22Rv1 (cell line): ENCODE measurements at regions not wholly inside any gene's neighbourhood (a gene's known extent, or its start where the extent isn't known, plus 50 kb on each side); places are given as distances from the start of the nearest gene placed in this dataset.

ENCODE experiments used
- ZFX ChIP-seq: fragments of 450-650 bp; IDR thresholded peaks from 2 replicates; pipeline ENCODE4 v1.6.1; 2017; ENCODE audit warnings: antibody characterized with exemption, borderline replicate concordance
- TF ChIP-seq, protein P1 (sequence below): fragments of 450-650 bp; IDR thresholded peaks from 2 replicates; pipeline ENCODE4 v1.5.1; 2017; ENCODE audit warnings: mild to moderate bottlenecking

GRCh38 chr14:22513066-22513812 lies 75.8 kb downstream of the DAD1 start:
- TF ChIP-seq, protein P1, sequence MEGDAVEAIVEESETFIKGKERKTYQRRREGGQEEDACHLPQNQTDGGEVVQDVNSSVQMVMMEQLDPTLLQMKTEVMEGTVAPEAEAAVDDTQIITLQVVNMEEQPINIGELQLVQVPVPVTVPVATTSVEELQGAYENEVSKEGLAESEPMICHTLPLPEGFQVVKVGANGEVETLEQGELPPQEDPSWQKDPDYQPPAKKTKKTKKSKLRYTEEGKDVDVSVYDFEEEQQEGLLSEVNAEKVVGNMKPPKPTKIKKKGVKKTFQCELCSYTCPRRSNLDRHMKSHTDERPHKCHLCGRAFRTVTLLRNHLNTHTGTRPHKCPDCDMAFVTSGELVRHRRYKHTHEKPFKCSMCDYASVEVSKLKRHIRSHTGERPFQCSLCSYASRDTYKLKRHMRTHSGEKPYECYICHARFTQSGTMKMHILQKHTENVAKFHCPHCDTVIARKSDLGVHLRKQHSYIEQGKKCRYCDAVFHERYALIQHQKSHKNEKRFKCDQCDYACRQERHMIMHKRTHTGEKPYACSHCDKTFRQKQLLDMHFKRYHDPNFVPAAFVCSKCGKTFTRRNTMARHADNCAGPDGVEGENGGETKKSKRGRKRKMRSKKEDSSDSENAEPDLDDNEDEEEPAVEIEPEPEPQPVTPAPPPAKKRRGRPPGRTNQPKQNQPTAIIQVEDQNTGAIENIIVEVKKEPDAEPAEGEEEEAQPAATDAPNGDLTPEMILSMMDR, result no peak
- TF ChIP-seq ZFX, result no peak
